Uterus (tissue), 2 donors: ENCODE measurements at regions not wholly inside any gene's neighbourhood (a gene's known extent, or its start where the extent isn't known, plus 50 kb on each side); places are given as distances from the start of the nearest gene placed in this dataset.

ENCODE experiments used
- CTCF ChIP-seq, 4 experiments: fragments of 200-600 bp in 2 of 4; fragments of 450-650 bp in 2 of 4; sonication (generic) in 2 of 4; IDR thresholded peaks; one replicate each; pipeline ENCODE4 v1.5.1; 2016 to 2019; ENCODE audit warnings: antibody characterized with exemption in 4 of 4, mild to moderate bottlenecking in 2 of 4, moderate library complexity in 1 of 4
- POLR2A ChIP-seq, 2 donors: fragments of 450-650 bp; IDR thresholded peaks; one replicate each; pipeline ENCODE4 v1.6.1; 2016; ENCODE audit warnings: antibody characterized with exemption in 2 of 2, mild to moderate bottlenecking in 1 of 2, moderate library complexity in 1 of 2

- no peak for TF ChIP-seq CTCF (IDR thresholded peaks at IDR 0.05)
- no peak for TF ChIP-seq POLR2A (IDR thresholded peaks at IDR 0.05)
Observed at GRCh38 chr12:88406905-88407304, 173.4 kb downstream of the KITLG start.
